KMS-11 (cell line): ENCODE measurements at regions not wholly inside any gene's neighbourhood (a gene's known extent, or its start where the extent isn't known, plus 50 kb on each side); places are given as distances from the start of the nearest gene placed in this dataset.

Experiments used
- H2AFZ ChIP-seq: fragments of 200-600 bp; sonication (generic); 2 replicates; pipeline ENCODE4 v1.6.1; 2016; ENCODE audit warnings: antibody characterized with exemption, mixed run types, low read depth
- H3K27ac ChIP-seq: fragments of 200-600 bp; sonication (generic); 2 replicates; pipeline ENCODE4 v1.6.1; 2016; ENCODE audit warnings: mild to moderate bottlenecking, mixed run types
- H3K27me3 ChIP-seq: fragments of 200-600 bp; sonication (generic); 2 replicates; pipeline ENCODE4 v1.6.1; 2017; ENCODE audit warnings: mild to moderate bottlenecking, low read depth, mixed run types, moderate library complexity; ENCODE audit not compliant: insufficient read depth
- H3K36me3 ChIP-seq: fragments of 200-600 bp; sonication (generic); 2 replicates; pipeline ENCODE4 v1.6.1; 2017; ENCODE audit warnings: mild to moderate bottlenecking, mixed run types; ENCODE audit not compliant: insufficient read depth
- H3K4me1 ChIP-seq: fragments of 200-600 bp; sonication (generic); 2 replicates; pipeline ENCODE4 v1.6.1; 2016; ENCODE audit warnings: mild to moderate bottlenecking, low read depth, mixed run types; ENCODE audit not compliant: poor library complexity, severe bottlenecking
- H3K4me2 ChIP-seq: fragments of 200-600 bp; sonication (generic); 2 replicates; pipeline ENCODE4 v1.7.0; 2016; ENCODE audit warnings: mild to moderate bottlenecking, mixed run types
- H3K4me3 ChIP-seq: fragments of 200-600 bp; sonication (generic); IDR thresholded peaks from 2 replicates; pipeline ENCODE4 v1.6.1; 2017; ENCODE audit warnings: low read depth, low read length, mixed read lengths; ENCODE audit not compliant: insufficient read depth
- H3K79me2 ChIP-seq: fragments of 200-600 bp; sonication (generic); 2 replicates; pipeline ENCODE4 v1.6.1; 2016; ENCODE audit warnings: low read depth, mixed run types; ENCODE audit not compliant: insufficient read depth
- H3K9ac ChIP-seq: fragments of 200-600 bp; sonication (generic); 2 replicates; pipeline ENCODE4 v1.6.1; 2016; ENCODE audit warnings: mild to moderate bottlenecking, mixed run types
- H4K20me1 ChIP-seq: fragments of 200-600 bp; sonication (generic); 2 replicates; pipeline ENCODE4 v1.6.1; 2016; ENCODE audit warnings: mild to moderate bottlenecking, mixed run types; ENCODE audit not compliant: insufficient read depth
- TF ChIP-seq, protein P1 (sequence below): fragments of 200-600 bp; sonication (generic); conservative IDR thresholded peaks from 2 replicates; pipeline ENCODE4 v1.6.1; 2017; ENCODE audit warnings: low read depth, mild to moderate bottlenecking, antibody characterized with exemption, low read length, moderate library complexity, mixed read lengths

- Histone ChIP-seq H2AFZ (no peak overlapping the region), H3K36me3 (no peaks in the 10 kb centered on the region), H3K4me1 (peaks cover under 1% of the 10 kb centered on the region), H3K9ac (no peak overlapping the region), H3K4me2 (no peak overlapping the region), H3K4me3 (no peak overlapping the region), H3K27ac (no peak overlapping the region), H3K79me2 (no peaks in the 10 kb centered on the region), H4K20me1 (no peaks in the 10 kb centered on the region), H3K27me3 (no peaks in the 10 kb centered on the region)
- TF ChIP-seq, protein P1, sequence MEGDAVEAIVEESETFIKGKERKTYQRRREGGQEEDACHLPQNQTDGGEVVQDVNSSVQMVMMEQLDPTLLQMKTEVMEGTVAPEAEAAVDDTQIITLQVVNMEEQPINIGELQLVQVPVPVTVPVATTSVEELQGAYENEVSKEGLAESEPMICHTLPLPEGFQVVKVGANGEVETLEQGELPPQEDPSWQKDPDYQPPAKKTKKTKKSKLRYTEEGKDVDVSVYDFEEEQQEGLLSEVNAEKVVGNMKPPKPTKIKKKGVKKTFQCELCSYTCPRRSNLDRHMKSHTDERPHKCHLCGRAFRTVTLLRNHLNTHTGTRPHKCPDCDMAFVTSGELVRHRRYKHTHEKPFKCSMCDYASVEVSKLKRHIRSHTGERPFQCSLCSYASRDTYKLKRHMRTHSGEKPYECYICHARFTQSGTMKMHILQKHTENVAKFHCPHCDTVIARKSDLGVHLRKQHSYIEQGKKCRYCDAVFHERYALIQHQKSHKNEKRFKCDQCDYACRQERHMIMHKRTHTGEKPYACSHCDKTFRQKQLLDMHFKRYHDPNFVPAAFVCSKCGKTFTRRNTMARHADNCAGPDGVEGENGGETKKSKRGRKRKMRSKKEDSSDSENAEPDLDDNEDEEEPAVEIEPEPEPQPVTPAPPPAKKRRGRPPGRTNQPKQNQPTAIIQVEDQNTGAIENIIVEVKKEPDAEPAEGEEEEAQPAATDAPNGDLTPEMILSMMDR: no peak
Measured at GRCh38 chr10:3478153-3478552, 305.6 kb upstream of the PITRM1 start.

DNA sequence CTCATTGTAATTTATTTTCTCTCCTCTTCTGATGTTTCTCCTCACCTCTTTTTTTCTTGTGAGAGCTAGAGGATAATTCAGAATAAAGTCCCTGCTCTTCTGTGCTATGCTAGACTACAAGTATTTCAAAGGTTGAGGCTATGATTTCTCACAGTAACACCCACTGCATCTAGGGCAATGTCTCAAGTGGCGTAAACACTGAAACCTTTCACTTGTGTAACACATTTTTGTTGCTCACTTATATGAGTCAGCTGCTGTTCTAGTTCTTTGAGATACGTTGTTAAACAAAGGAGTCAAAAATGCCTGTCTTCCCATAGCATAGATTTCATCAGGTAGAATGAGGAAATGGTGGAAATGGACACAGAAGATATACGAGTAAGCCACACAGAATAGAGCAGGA, 305.1 kb upstream of the PITRM1 start:
- Histone ChIP-seq H3K9ac (no peak overlapping the region), H3K36me3 (no peaks in the 10 kb centered on the region), H3K4me2 (no peak overlapping the region), H4K20me1 (no peaks in the 10 kb centered on the region), H3K79me2 (no peaks in the 10 kb centered on the region), H3K4me3 (no peak overlapping the region), H2AFZ (no peak overlapping the region), H3K27me3 (no peaks in the 10 kb centered on the region), H3K27ac (no peak overlapping the region), H3K4me1 (peaks cover 5% of the 10 kb centered on the region)
- TF ChIP-seq, protein P1: no peak

- H2AFZ ChIP-seq: no peak overlapping the region
- H3K79me2 ChIP-seq: no peaks in the 10 kb centered on the region
- TF ChIP-seq, protein P1: no peak
- no peaks in the 10 kb centered on the region for H4K20me1 ChIP-seq
- H3K36me3 ChIP-seq: no peaks in the 10 kb centered on the region
- peaks cover 14% of the 10 kb centered on the region for H3K4me1 ChIP-seq
- H3K9ac ChIP-seq: no peak overlapping the region
- no peak overlapping the region for H3K4me3 ChIP-seq
- no peaks in the 10 kb centered on the region for H3K27me3 ChIP-seq
- no peak overlapping the region for H3K4me2 ChIP-seq
- H3K27ac ChIP-seq: no peak overlapping the region
Measured at GRCh38 chr10:3476640-3477448, 304.3 kb upstream of the PITRM1 start.

DNA sequence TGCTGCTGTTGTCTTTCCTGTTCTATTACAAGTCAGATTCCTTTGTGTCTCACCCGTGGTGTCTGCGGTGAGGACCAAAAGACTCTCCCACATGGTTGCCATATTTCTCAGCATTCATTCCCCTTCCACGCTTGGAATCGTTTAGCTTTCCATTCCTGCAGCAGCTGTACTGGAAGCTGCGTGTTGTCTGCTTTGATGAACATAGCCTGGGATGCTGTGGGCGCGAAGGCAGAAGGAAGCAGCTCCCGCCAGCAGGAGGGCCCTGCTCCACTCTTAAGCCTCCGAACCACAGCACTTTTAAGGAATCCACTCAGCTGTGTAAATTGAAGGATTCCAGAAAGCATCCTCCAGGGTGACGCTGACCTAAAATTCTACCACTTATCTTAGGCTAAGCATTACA, 303.6 kb upstream of the PITRM1 start:
- H3K36me3 ChIP-seq: no peaks in the 10 kb centered on the region
- no peak overlapping the region for H3K9ac ChIP-seq
- no peaks in the 10 kb centered on the region for H3K27me3 ChIP-seq
- H3K4me2 ChIP-seq: no peak overlapping the region
- no peaks in the 10 kb centered on the region for H3K79me2 ChIP-seq
- H3K4me1 ChIP-seq: peaks cover 16% of the 10 kb centered on the region
- TF ChIP-seq, protein P1: no peak
- no peak overlapping the region for H3K4me3 ChIP-seq
- H3K27ac ChIP-seq: no peak overlapping the region
- H2AFZ ChIP-seq: no peak overlapping the region
- H4K20me1 ChIP-seq: no peaks in the 10 kb centered on the region
